HCT116 (cell line): ENCODE measurements at regions not wholly inside any gene's neighbourhood (a gene's known extent, or its start where the extent isn't known, plus 50 kb on each side); places are given as distances from the start of the nearest gene placed in this dataset.

Experiments
- EZH2 ChIP-seq: fragments of 200-600 bp; sonication (generic); IDR thresholded peaks from 2 replicates; pipeline ENCODE4 v1.6.1; 2017; ENCODE audit warnings: antibody characterized with exemption, mixed run types
- EZH2phosphoT487 ChIP-seq: fragments of 200-600 bp; IDR thresholded peaks from 2 replicates; pipeline ENCODE4 v1.6.1; 2018; ENCODE audit warnings: antibody characterized with exemption, borderline replicate concordance
- JUND ChIP-seq: IDR thresholded peaks from 2 replicates; pipeline ENCODE4 v1.6.1; 2012
- MAX ChIP-seq: IDR thresholded peaks from 2 replicates; pipeline ENCODE4 v1.6.1; 2012
- POLR2A ChIP-seq: IDR thresholded peaks from 2 replicates; pipeline ENCODE4 v1.7.0; 2011; ENCODE audit warnings: borderline replicate concordance; ENCODE audit not compliant: insufficient read depth, insufficient read length; ENCODE audit errors: extremely low read depth
- TF ChIP-seq, protein P1 (sequence below), 3 experiments: fragments of 200-600 bp in 1 of 3; sonication (generic) in 1 of 3; IDR thresholded peaks in 2 of 3; conservative IDR thresholded peaks in 1 of 3; 2 replicates each; pipeline ENCODE4 v1.5.1; 2012 to 2017; ENCODE audit warnings: low read depth in 2 of 3, low read length in 2 of 3, antibody characterized with exemption in 1 of 3, borderline replicate concordance in 1 of 3, control low read depth in 1 of 3, mild to moderate bottlenecking in 1 of 3, mixed read lengths in 1 of 3, mixed run types in 1 of 3, moderate library complexity in 1 of 3; ENCODE audit not compliant: insufficient read depth in 1 of 3

GRCh38 chr3:110910346-110910955 is 161.2 kb upstream of the NECTIN3 start:
- TF ChIP-seq, protein P1, sequence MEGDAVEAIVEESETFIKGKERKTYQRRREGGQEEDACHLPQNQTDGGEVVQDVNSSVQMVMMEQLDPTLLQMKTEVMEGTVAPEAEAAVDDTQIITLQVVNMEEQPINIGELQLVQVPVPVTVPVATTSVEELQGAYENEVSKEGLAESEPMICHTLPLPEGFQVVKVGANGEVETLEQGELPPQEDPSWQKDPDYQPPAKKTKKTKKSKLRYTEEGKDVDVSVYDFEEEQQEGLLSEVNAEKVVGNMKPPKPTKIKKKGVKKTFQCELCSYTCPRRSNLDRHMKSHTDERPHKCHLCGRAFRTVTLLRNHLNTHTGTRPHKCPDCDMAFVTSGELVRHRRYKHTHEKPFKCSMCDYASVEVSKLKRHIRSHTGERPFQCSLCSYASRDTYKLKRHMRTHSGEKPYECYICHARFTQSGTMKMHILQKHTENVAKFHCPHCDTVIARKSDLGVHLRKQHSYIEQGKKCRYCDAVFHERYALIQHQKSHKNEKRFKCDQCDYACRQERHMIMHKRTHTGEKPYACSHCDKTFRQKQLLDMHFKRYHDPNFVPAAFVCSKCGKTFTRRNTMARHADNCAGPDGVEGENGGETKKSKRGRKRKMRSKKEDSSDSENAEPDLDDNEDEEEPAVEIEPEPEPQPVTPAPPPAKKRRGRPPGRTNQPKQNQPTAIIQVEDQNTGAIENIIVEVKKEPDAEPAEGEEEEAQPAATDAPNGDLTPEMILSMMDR (IDR thresholded peaks at IDR 0.05 in 2 of 3, conservative IDR thresholded peaks at IDR 0.05 in 1 of 3; ENCODE audit: borderline replicate concordance in 1 of 3, insufficient read depth in 1 of 3, low read depth in 2 of 3, low read length in 2 of 3): no peak
- TF ChIP-seq MAX (no peak), POLR2A (no peak), EZH2 (no peak), EZH2phosphoT487 (no peak), JUND (no peak)
